Psoas muscle (tissue), 7 donors: ENCODE measurements at regions not wholly inside any gene's neighbourhood (a gene's known extent, or its start where the extent isn't known, plus 50 kb on each side); places are given as distances from the start of the nearest gene placed in this dataset.

Source experiments
- ATAC-seq, 4 donors: fragments of 200-7000 bp; cut with Tn5 transposase; one replicate each; pipeline ENCODE4 v1.9.1; 2020; ENCODE audit warnings: moderate library complexity in 3 of 4, mild to moderate bottlenecking in 2 of 4
- DNase-seq, 2 donors: peaks; one replicate each; pipeline ENCODE4 v3.0.0-alpha.2; 2020
- H3K27ac ChIP-seq: fragments of 200-600 bp; one replicate; pipeline ENCODE4 v1.8.0; 2022
- H3K27me3 ChIP-seq, 3 donors: fragments of 200-600 bp in 1 of 3; one replicate each; pipeline versions ENCODE4 v1.6.1 to v1.8.0; 2013 to 2022; ENCODE audit warnings: low read length in 2 of 3, mild to moderate bottlenecking in 2 of 3, moderate library complexity in 1 of 3; ENCODE audit not compliant: insufficient read depth in 3 of 3
- H3K36me3 ChIP-seq, 2 donors: fragments of 200-600 bp in 1 of 2; one replicate each; pipeline versions ENCODE4 v1.6.1 to v1.8.0; 2013 to 2022; ENCODE audit warnings: low read depth in 1 of 2, mild to moderate bottlenecking in 1 of 2, moderate library complexity in 1 of 2; ENCODE audit not compliant: insufficient read depth in 1 of 2
- H3K4me1 ChIP-seq: fragments of 200-600 bp; one replicate; pipeline ENCODE4 v1.8.0; 2022
- H3K4me3 ChIP-seq: fragments of 200-600 bp; one replicate; pipeline ENCODE4 v1.8.0; 2022; ENCODE audit warnings: mild to moderate bottlenecking
- H3K9me3 ChIP-seq: fragments of 200-600 bp; one replicate; pipeline ENCODE4 v1.8.0; 2022
- WGBS, 3 donors: extraction: QIAGEN DNeasy Blood & Tissue Kit; methylation state at CpG; one replicate each; pipeline versions ENCODE4 v1.1.6 to v1.1.7; 2013; 5-methylcytosine and 5-hydroxymethylcytosine counted together
- intact Hi-C, 2 donors: fragments of 100-400 bp; cut with DNase I; formaldehyde crosslinking; loops; one replicate each; pipeline versions ENCODE4 v1.11.0 to v1.14.2; 2022
- TF ChIP-seq, protein P1 (sequence below): fragments of 200-600 bp; IDR thresholded peaks from one replicate; pipeline ENCODE4 v1.8.0; 2022; ENCODE audit warnings: antibody characterized with exemption
- donor health status: healthy with polysubstance abuse.
- donor health status: DM: no; HTN: no; CAD: no; lungs with moderate emphysema.
- donor health status: Bipolar disorder and iron deficiency.
- donor health status: healthy.
- donor health status: DM: yes; HTN: yes; CAD: no.
- donor health status: DM: no; HTN: no; CAD: no.
- donor health status: DM: yes; HTN: yes; CAD: no.

DNA sequence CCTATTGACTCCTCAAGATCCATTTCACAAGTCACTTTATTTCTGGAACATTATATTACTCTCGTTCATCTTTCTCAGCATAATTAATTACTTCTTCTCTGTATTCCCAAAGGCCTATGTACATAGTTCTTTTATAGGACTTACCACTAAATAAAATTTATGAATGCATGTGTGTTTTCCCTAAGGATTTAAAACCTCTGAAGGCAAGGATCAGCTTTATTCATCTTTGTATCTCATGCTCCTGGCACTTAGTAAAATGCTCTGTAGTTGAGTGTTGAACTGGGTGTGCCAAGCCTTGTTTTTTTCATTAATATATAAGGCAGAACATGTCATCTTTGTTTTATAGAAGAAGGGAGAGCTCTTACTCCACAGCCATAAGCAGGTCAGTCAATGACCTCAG is 194.1 kb upstream of the ZPLD1 start:
- Histone ChIP-seq H3K27ac (no peak overlapping the region), H3K4me1 (no peaks in the 10 kb centered on the region), H3K27me3 (no peaks in the 10 kb centered on the region), H3K36me3 (no peaks in the 10 kb centered on the region), H3K9me3 (no peaks in the 10 kb centered on the region), H3K4me3 (no peak overlapping the region)
- DNase-seq (no peak), ATAC-seq (no peak)
- intact Hi-C loops = no loop called here
- WGBS, 3 donors = 51 to 76% (median 65%) methylated on average over 1 of the region's 1 CpG
- TF ChIP-seq, protein P1, sequence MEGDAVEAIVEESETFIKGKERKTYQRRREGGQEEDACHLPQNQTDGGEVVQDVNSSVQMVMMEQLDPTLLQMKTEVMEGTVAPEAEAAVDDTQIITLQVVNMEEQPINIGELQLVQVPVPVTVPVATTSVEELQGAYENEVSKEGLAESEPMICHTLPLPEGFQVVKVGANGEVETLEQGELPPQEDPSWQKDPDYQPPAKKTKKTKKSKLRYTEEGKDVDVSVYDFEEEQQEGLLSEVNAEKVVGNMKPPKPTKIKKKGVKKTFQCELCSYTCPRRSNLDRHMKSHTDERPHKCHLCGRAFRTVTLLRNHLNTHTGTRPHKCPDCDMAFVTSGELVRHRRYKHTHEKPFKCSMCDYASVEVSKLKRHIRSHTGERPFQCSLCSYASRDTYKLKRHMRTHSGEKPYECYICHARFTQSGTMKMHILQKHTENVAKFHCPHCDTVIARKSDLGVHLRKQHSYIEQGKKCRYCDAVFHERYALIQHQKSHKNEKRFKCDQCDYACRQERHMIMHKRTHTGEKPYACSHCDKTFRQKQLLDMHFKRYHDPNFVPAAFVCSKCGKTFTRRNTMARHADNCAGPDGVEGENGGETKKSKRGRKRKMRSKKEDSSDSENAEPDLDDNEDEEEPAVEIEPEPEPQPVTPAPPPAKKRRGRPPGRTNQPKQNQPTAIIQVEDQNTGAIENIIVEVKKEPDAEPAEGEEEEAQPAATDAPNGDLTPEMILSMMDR = no peak

DNA sequence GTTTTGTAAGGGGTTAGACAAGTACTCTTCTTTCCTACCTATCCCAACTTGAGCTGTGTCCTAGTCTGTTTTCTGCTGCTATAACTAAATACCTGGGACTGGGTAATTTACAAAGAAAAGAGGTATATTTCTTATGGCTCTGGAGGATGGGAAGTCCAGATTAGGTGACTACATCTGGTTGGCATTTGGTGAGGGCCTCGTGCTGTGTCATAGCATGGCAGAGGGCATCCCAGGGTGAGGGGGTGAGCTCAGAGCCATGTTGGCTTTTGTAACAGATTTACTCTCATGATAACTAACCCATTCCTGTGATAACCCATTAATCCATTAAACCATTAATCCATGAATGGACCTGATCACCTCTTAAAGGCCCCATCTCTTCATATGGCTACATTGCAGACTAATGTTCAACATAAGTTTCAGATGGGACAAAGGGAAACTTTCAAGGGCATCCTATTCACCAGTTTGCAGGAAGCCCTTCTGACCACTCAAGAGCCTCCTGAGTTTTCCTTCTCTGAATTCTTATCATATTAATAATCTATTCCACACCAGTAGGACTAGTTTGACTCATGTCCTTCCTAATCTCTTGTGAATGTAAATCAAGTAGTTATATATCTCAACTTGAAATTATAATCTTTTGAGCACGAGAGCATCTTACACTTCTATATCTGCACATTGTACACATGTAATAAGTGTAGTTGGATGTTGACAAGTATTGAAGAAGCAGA is 185.7 kb upstream of the ZPLD1 start:
- H3K4me1 ChIP-seq = no peaks in the 10 kb centered on the region
- no peak overlapping the region for H3K4me3 ChIP-seq
- no peak overlapping the region for H3K27ac ChIP-seq
- H3K9me3 ChIP-seq = no peaks in the 10 kb centered on the region
- no peak for DNase-seq
- intact Hi-C loops = no loop called here
- TF ChIP-seq, protein P1 = no peak
- 73 to 75% (median 73%) methylated on average over 2 of the region's 2 CpGs for WGBS, 3 donors
- ATAC-seq = no peak
- no peaks in the 10 kb centered on the region for H3K36me3 ChIP-seq
- H3K27me3 ChIP-seq = no peaks in the 10 kb centered on the region

DNA sequence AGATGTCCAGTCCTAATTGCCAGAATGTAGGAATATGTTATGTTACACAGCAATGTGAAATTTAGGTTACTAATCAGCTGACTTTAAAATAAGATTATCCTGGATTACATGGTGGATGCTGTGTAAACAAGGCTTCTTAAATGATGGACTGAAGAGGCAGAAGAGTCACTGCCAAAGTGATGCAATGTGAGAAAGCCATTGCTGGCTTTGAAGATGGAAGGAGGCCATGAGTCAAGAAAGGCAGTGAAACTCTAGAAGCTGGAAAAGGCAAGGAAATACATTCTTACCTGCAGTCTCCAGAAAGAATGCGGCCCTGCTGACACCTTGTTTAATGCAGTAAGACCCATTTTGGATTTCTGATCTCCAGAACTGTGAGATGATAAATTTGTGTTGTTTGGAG is 179.1 kb upstream of the ZPLD1 start:
- H3K27me3 ChIP-seq = no peaks in the 10 kb centered on the region
- ATAC-seq (no peak), DNase-seq (no peak)
- 74 to 83% (median 81%) methylated on average over 1 of the region's 1 CpG for WGBS, 3 donors
- no peaks in the 10 kb centered on the region for H3K36me3 ChIP-seq
- no peak overlapping the region for H3K4me3 ChIP-seq
- H3K4me1 ChIP-seq = no peaks in the 10 kb centered on the region
- no peaks in the 10 kb centered on the region for H3K9me3 ChIP-seq
- no peak overlapping the region for H3K27ac ChIP-seq
- intact Hi-C loops = no loop called here
- TF ChIP-seq, protein P1 = no peak

DNA sequence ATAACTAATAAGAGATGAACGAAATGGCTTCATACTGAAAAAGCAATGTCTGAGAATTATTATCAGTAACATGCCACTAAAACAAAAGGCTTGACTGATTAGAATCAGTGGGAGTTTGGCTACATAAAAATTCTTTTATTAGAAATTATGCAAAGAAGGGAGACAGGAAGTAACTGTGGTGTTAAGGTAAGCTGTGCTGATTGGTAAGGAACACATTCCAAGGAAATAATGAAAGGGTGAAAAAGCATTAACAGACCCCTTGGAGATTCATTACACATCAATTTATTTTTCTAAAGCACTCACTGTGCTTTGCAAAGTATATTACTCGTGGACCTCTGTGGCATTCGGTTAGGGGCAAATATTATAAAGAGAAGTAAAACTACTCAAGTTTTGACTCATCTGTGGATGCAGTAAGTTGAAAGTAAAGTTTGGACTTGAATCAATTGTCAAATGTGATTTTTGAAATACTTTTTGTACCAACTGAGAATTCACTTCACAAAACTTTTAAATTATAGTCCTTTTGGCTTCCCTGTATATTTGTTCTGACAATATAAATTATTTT is 176.1 kb upstream of the ZPLD1 start:
- Histone ChIP-seq H3K9me3 (no peaks in the 10 kb centered on the region), H3K27me3 (no peaks in the 10 kb centered on the region), H3K27ac (no peak overlapping the region), H3K4me3 (no peak overlapping the region), H3K4me1 (no peaks in the 10 kb centered on the region), H3K36me3 (no peaks in the 10 kb centered on the region)
- DNase-seq (no peak), ATAC-seq (no peak)
- intact Hi-C loops = no loop called here
- 67 to 77% (median 70%) methylated on average over 3 of the region's 3 CpGs for WGBS, 3 donors
- TF ChIP-seq, protein P1 = no peak

DNA sequence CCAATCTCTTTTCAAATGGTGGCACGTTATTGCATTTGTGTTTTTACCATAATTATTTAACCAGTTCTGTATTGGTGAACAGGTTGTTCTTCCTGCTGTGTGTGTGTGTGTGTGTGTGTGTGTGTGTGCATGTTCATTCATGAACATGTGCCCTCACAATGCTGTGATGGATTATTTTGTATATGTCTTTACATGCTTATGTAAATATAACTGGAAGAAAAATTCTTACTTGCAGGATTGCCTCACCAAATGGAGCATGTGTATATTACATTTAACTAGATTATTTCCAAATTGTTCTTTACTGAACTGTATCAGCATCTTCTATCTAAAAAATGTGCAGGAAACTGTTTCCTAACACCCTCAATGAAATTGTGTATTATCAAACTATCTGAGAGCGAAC is 175.2 kb upstream of the ZPLD1 start:
- WGBS, 3 donors = 36 to 75% (median 69%) methylated on average over 2 of the region's 2 CpGs
- ATAC-seq (no peak), DNase-seq (no peak)
- intact Hi-C loops = no loop called here
- Histone ChIP-seq H3K36me3 (no peaks in the 10 kb centered on the region), H3K27ac (no peak overlapping the region), H3K9me3 (no peaks in the 10 kb centered on the region), H3K4me1 (no peaks in the 10 kb centered on the region), H3K27me3 (no peaks in the 10 kb centered on the region), H3K4me3 (no peak overlapping the region)
- TF ChIP-seq, protein P1 = no peak
